Left ventricle myocardium inferior (tissue), 1 donor: ENCODE measurements at regions not wholly inside any gene's neighbourhood (a gene's known extent, or its start where the extent isn't known, plus 50 kb on each side); places are given as distances from the start of the nearest gene placed in this dataset.

ENCODE experiments used
- DNase-seq: peaks from one replicate; pipeline ENCODE4 v3.0.0-alpha.2; 2020
- H3K27ac ChIP-seq: fragments of 200-600 bp; replicated peaks from 2 replicates; pipeline ENCODE4 v1.8.0; 2021
- H3K27me3 ChIP-seq: fragments of 200-600 bp; 2 replicates; pipeline ENCODE4 v1.8.0; 2021; ENCODE audit warnings: low read depth
- H3K36me3 ChIP-seq: fragments of 200-600 bp; 2 replicates; pipeline ENCODE4 v1.8.0; 2021
- H3K4me1 ChIP-seq: fragments of 200-600 bp; 2 replicates; pipeline ENCODE4 v1.8.0; 2021
- H3K4me3 ChIP-seq: fragments of 200-600 bp; 2 replicates; pipeline ENCODE4 v1.8.0; 2021; ENCODE audit warnings: mild to moderate bottlenecking, moderate library complexity
- H3K9me3 ChIP-seq: fragments of 200-600 bp; replicated peaks from 2 replicates; pipeline ENCODE4 v1.8.0; 2021
- CTCF ChIP-seq: fragments of 200-600 bp; IDR thresholded peaks from 2 replicates; pipeline ENCODE4 v1.8.0; 2021; ENCODE audit warnings: antibody characterized with exemption, mild to moderate bottlenecking, borderline replicate concordance
- intact Hi-C: fragments of 100-400 bp; cut with micrococcal nuclease; formaldehyde crosslinking; loops from one replicate; pipeline ENCODE4 v1.11.0; 2022
- donor health status: DM: no; HTN: yes; CAD: no; lungs with severe emphysema.

GRCh38 chr6:149267072-149267471, 50.4 kb upstream of the TAB2 start:
- Histone ChIP-seq H3K4me3 (no peak overlapping the region), H3K27me3 (peaks cover 13% of the 10 kb centered on the region), H3K9me3 (peaks cover 6% of the 10 kb centered on the region), H3K36me3 (no peaks in the 10 kb centered on the region), H3K27ac (no peak overlapping the region), H3K4me1 (no peaks in the 10 kb centered on the region)
- no peak for TF ChIP-seq CTCF
- intact Hi-C loops, result no loop called here
- DNase-seq, result no peak

- intact Hi-C loops, result no loop called here
- no peak overlapping the region for H3K4me3 ChIP-seq
- H3K27ac ChIP-seq, result no peak overlapping the region
- no peak for DNase-seq
- H3K27me3 ChIP-seq, result peaks cover 16% of the 10 kb centered on the region
- H3K36me3 ChIP-seq, result no peaks in the 10 kb centered on the region
- H3K4me1 ChIP-seq, result no peaks in the 10 kb centered on the region
- TF ChIP-seq CTCF, result no peak
- peaks cover 11% of the 10 kb centered on the region for H3K9me3 ChIP-seq
These were observed 49.9 kb upstream of the TAB2 start for GRCh38 chr6:149267513-149268043.
